GM23338 (cell line): ENCODE measurements at regions not wholly inside any gene's neighbourhood (a gene's known extent, or its start where the extent isn't known, plus 50 kb on each side); places are given as distances from the start of the nearest gene placed in this dataset.

Experiments
- ATAC-seq: fragments of 200-7000 bp; cut with Tn5 transposase; 3 replicates; pipeline ENCODE4 v1.9.1; 2020
- DNase-seq: peaks from one replicate; pipeline ENCODE4 v3.0.0-alpha.2; 2015; ENCODE audit warnings: low spot score
- H2AFZ ChIP-seq: fragments of 200-600 bp; sonication (generic); 2 replicates; pipeline ENCODE4 v1.8.0; 2016; ENCODE audit warnings: antibody characterized with exemption, mild to moderate bottlenecking, moderate library complexity
- H3F3A ChIP-seq: fragments of 200-600 bp; sonication (generic); replicated peaks from 2 replicates; pipeline ENCODE4 v1.8.0; 2017; ENCODE audit warnings: antibody characterized with exemption, mixed run types, low read depth
- H3K27ac ChIP-seq: fragments of 200-600 bp; sonication (generic); 2 replicates; pipeline ENCODE4 v1.6.1; 2016; ENCODE audit warnings: low read depth
- H3K27me3 ChIP-seq: fragments of 200-600 bp; sonication (generic); 2 replicates; pipeline ENCODE4 v1.8.0; 2016; ENCODE audit warnings: mild to moderate bottlenecking, mixed run types, moderate library complexity; ENCODE audit not compliant: insufficient read depth
- H3K36me3 ChIP-seq: fragments of 200-600 bp; sonication (generic); 2 replicates; pipeline ENCODE4 v1.8.0; 2016; ENCODE audit warnings: mild to moderate bottlenecking; ENCODE audit not compliant: insufficient read depth
- H3K4me1 ChIP-seq: fragments of 200-600 bp; sonication (generic); 2 replicates; pipeline ENCODE4 v1.8.0; 2016; ENCODE audit warnings: mild to moderate bottlenecking, moderate library complexity; ENCODE audit not compliant: insufficient read depth
- H3K4me2 ChIP-seq: fragments of 200-600 bp; sonication (generic); 2 replicates; pipeline ENCODE4 v1.7.1; 2017; ENCODE audit warnings: mixed run types
- H3K4me3 ChIP-seq: fragments of 200-600 bp; sonication (generic); 2 replicates; pipeline ENCODE4 v1.6.1; 2016; ENCODE audit warnings: mixed run types
- H3K79me2 ChIP-seq: fragments of 200-600 bp; sonication (generic); replicated peaks from 2 replicates; pipeline ENCODE4 v1.8.0; 2017; ENCODE audit warnings: mild to moderate bottlenecking; ENCODE audit not compliant: insufficient read depth
- H3K9me2 ChIP-seq: fragments of 200-600 bp; sonication (generic); 2 replicates; pipeline ENCODE4 v1.8.0; 2017; ENCODE audit not compliant: insufficient read depth
- H4K20me1 ChIP-seq: fragments of 200-600 bp; sonication (generic); replicated peaks from 2 replicates; pipeline ENCODE4 v1.8.0; 2017; ENCODE audit warnings: mild to moderate bottlenecking; ENCODE audit not compliant: insufficient read depth
- H3K27ac Mint-ChIP-seq: 2 replicates; pipeline ENCODE4 v1.8.0; 2020; ENCODE audit warnings: inconsistent platforms, mild to moderate bottlenecking, moderate library complexity, mixed read lengths
- H3K27me3 Mint-ChIP-seq: 3 replicates; pipeline ENCODE4 v1.8.0; 2022; ENCODE audit warnings: low read depth, mild to moderate bottlenecking, moderate library complexity, mixed read lengths, inconsistent platforms; ENCODE audit not compliant: insufficient read depth, poor library complexity
- H3K36me3 Mint-ChIP-seq: 3 replicates; pipeline ENCODE4 v1.8.0; 2021; ENCODE audit warnings: low read depth, mild to moderate bottlenecking, inconsistent platforms, moderate library complexity, mixed read lengths
- H3K4me1 Mint-ChIP-seq: 3 replicates; pipeline ENCODE4 v1.8.0; 2020; ENCODE audit warnings: mild to moderate bottlenecking, inconsistent platforms, mixed read lengths
- H3K4me3 Mint-ChIP-seq: 3 replicates; pipeline ENCODE4 v1.8.0; 2021; ENCODE audit warnings: moderate library complexity, mild to moderate bottlenecking, inconsistent platforms, mixed read lengths
- H3K9me3 Mint-ChIP-seq: 3 replicates; pipeline ENCODE4 v1.8.0; 2020; ENCODE audit warnings: moderate library complexity, mild to moderate bottlenecking, inconsistent platforms, mixed read lengths
- CREB1 ChIP-seq: fragments of 250-450 bp; sonication (Bioruptor Pico); IDR thresholded peaks from 2 replicates; pipeline ENCODE4 v1.5.0; 2020; ENCODE audit warnings: low read depth, mild to moderate bottlenecking, moderate library complexity
- EZH2 ChIP-seq: fragments of 200-600 bp; sonication (generic); IDR thresholded peaks from one replicate; pipeline ENCODE4 v1.8.0; 2017; ENCODE audit warnings: antibody characterized with exemption, mild to moderate bottlenecking, low read depth; ENCODE audit not compliant: unreplicated experiment
- EZH2phosphoT487 ChIP-seq: fragments of 200-600 bp; sonication (generic); IDR thresholded peaks from one replicate; pipeline ENCODE4 v1.8.1; 2018; ENCODE audit warnings: antibody characterized with exemption; ENCODE audit not compliant: unreplicated experiment
- JUNB ChIP-seq: IDR thresholded peaks from one replicate; pipeline ENCODE4 v1.6.1; 2016; ENCODE audit warnings: antibody characterized with exemption; ENCODE audit not compliant: unreplicated experiment
- NANOG ChIP-seq: IDR thresholded peaks from 2 replicates; pipeline ENCODE4 v1.6.1; 2016; ENCODE audit warnings: antibody characterized with exemption, borderline replicate concordance
- POLR2AphosphoS5 ChIP-seq: IDR thresholded peaks from 2 replicates; pipeline ENCODE4 v1.6.1; 2016; ENCODE audit warnings: antibody characterized with exemption, low read depth
- STAT1 ChIP-seq: IDR thresholded peaks from one replicate; pipeline ENCODE4 v1.6.1; 2016; ENCODE audit warnings: antibody characterized with exemption; ENCODE audit not compliant: unreplicated experiment
- ZNF114 ChIP-seq: fragments of 250-450 bp; sonication (Bioruptor Pico); IDR thresholded peaks from 2 replicates; pipeline ENCODE4 v1.5.0; 2020; ENCODE audit warnings: mild to moderate bottlenecking, moderate library complexity
- ZNF331 ChIP-seq: fragments of 250-450 bp; sonication (Bioruptor Pico); IDR thresholded peaks from 2 replicates; pipeline ENCODE4 v1.5.0; 2020; ENCODE audit warnings: low read depth, mild to moderate bottlenecking, moderate library complexity
- TF ChIP-seq, protein P1 (sequence below): IDR thresholded peaks from one replicate; pipeline ENCODE4 v1.6.1; 2018; ENCODE audit warnings: antibody characterized with exemption; ENCODE audit not compliant: unreplicated experiment
- TF ChIP-seq, protein P2 (sequence below), 2 experiments: fragments of 200-600 bp in 1 of 2; sonication (generic) in 1 of 2; conservative IDR thresholded peaks; 2 replicates each; pipeline versions ENCODE4 v1.5.1 to v1.6.1; 2016 to 2017; ENCODE audit warnings: antibody characterized with exemption in 2 of 2, low read depth in 2 of 2, mild to moderate bottlenecking in 2 of 2, moderate library complexity in 1 of 2
- TF ChIP-seq, protein P3 (sequence below): IDR thresholded peaks from 2 replicates; pipeline ENCODE4 v1.6.1; 2016; ENCODE audit warnings: antibody characterized with exemption

GRCh38 chr5:52580921-52581320 lies 206.8 kb upstream of the ITGA1 start:
- Histone ChIP-seq H3K4me1 (no peaks in the 10 kb centered on the region), H3F3A (no peaks in the 10 kb centered on the region), H3K79me2 (no peaks in the 10 kb centered on the region), H3K4me3 (no peak overlapping the region), H3K4me2 (no peak overlapping the region), H3K27ac (no peak overlapping the region), H3K9me2 (no peaks in the 10 kb centered on the region; the same call in 1 of the 2 replicates), H4K20me1 (no peaks in the 10 kb centered on the region), H2AFZ (no peak overlapping the region), H3K27me3 (no peaks in the 10 kb centered on the region), H3K36me3 (no peaks in the 10 kb centered on the region)
- ATAC-seq (no peak), DNase-seq (no peak)
- Mint-ChIP-seq H3K4me1 (no peaks in the 10 kb centered on the region; the same call in 2 of the 3 replicates), H3K4me3 (no peak overlapping the region), H3K27me3 (no peaks in the 10 kb centered on the region), H3K9me3 (no peaks in the 10 kb centered on the region), H3K27ac (no peak overlapping the region), H3K36me3 (no peaks in the 10 kb centered on the region)
- TF ChIP-seq, protein P1, sequence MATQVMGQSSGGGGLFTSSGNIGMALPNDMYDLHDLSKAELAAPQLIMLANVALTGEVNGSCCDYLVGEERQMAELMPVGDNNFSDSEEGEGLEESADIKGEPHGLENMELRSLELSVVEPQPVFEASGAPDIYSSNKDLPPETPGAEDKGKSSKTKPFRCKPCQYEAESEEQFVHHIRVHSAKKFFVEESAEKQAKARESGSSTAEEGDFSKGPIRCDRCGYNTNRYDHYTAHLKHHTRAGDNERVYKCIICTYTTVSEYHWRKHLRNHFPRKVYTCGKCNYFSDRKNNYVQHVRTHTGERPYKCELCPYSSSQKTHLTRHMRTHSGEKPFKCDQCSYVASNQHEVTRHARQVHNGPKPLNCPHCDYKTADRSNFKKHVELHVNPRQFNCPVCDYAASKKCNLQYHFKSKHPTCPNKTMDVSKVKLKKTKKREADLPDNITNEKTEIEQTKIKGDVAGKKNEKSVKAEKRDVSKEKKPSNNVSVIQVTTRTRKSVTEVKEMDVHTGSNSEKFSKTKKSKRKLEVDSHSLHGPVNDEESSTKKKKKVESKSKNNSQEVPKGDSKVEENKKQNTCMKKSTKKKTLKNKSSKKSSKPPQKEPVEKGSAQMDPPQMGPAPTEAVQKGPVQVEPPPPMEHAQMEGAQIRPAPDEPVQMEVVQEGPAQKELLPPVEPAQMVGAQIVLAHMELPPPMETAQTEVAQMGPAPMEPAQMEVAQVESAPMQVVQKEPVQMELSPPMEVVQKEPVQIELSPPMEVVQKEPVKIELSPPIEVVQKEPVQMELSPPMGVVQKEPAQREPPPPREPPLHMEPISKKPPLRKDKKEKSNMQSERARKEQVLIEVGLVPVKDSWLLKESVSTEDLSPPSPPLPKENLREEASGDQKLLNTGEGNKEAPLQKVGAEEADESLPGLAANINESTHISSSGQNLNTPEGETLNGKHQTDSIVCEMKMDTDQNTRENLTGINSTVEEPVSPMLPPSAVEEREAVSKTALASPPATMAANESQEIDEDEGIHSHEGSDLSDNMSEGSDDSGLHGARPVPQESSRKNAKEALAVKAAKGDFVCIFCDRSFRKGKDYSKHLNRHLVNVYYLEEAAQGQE, result no peak
- TF ChIP-seq JUNB (no peak), POLR2AphosphoS5 (no peak)

DNA sequence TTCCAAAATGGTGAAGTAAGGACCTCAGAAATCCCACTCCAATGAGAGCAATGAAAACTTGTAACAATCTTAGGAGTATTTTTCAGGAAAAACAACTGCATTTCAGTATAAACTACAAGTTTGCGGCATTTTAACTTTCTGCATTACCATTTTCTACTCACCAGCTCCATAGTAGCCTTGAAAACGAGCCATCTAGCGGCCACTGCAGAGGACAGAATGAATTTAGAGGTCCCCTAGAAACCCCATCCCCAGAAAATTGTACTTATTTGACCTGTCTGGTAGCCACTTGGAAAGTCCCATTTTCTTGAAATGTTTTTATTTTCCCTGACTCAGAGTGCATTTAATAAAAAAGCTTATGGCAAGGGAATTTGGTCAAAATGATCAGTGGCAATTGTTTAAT lies 205.4 kb upstream of the ITGA1 start:
- Histone ChIP-seq H4K20me1 (no peaks in the 10 kb centered on the region), H3K36me3 (no peaks in the 10 kb centered on the region), H3K9me2 (no peaks in the 10 kb centered on the region; the same call in 1 of the 2 replicates), H3F3A (no peaks in the 10 kb centered on the region), H3K27ac (no peak overlapping the region), H3K4me2 (no peak overlapping the region), H3K79me2 (no peaks in the 10 kb centered on the region), H3K4me1 (no peaks in the 10 kb centered on the region), H2AFZ (no peak overlapping the region), H3K27me3 (no peaks in the 10 kb centered on the region), H3K4me3 (no peak overlapping the region)
- Mint-ChIP-seq H3K4me1 (no peaks in the 10 kb centered on the region; the same call in 2 of the 3 replicates), H3K27ac (no peak overlapping the region), H3K9me3 (no peaks in the 10 kb centered on the region), H3K36me3 (no peaks in the 10 kb centered on the region), H3K4me3 (no peak overlapping the region), H3K27me3 (no peaks in the 10 kb centered on the region)
- TF ChIP-seq, protein P2, sequence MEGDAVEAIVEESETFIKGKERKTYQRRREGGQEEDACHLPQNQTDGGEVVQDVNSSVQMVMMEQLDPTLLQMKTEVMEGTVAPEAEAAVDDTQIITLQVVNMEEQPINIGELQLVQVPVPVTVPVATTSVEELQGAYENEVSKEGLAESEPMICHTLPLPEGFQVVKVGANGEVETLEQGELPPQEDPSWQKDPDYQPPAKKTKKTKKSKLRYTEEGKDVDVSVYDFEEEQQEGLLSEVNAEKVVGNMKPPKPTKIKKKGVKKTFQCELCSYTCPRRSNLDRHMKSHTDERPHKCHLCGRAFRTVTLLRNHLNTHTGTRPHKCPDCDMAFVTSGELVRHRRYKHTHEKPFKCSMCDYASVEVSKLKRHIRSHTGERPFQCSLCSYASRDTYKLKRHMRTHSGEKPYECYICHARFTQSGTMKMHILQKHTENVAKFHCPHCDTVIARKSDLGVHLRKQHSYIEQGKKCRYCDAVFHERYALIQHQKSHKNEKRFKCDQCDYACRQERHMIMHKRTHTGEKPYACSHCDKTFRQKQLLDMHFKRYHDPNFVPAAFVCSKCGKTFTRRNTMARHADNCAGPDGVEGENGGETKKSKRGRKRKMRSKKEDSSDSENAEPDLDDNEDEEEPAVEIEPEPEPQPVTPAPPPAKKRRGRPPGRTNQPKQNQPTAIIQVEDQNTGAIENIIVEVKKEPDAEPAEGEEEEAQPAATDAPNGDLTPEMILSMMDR (conservative IDR thresholded peaks at IDR 0.05; ENCODE audit: low read depth in 2 of 2), result peak; percentile 54 to 55
- no peak for TF ChIP-seq ZNF331 (CRISPR knock-in tag)
- DNase-seq, result peak; percentile 48
- peak; percentile 66 for ATAC-seq

DNA sequence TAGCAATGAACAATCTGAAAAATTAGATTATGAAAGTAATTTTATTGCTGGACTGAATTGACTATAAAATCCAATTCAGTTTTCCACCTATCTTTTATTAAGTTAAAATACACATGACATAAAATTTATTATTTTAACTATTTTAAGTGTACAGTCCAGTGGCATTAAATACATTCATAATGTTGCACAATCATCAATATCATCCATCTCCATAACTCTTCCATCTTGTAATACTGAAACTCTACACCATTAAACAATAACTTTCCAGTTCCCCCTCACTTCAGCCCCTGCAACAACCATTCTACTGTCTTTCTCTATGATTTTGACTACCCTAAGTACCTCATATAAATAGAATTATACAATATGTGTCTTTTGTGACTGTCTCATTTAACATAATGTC lies 200.6 kb upstream of the ITGA1 start:
- Mint-ChIP-seq H3K27ac (no peak overlapping the region), H3K27me3 (no peaks in the 10 kb centered on the region), H3K9me3 (no peaks in the 10 kb centered on the region), H3K36me3 (no peaks in the 10 kb centered on the region), H3K4me1 (no peaks in the 10 kb centered on the region), H3K4me3 (no peak overlapping the region)
- no peaks in the 10 kb centered on the region for H3F3A ChIP-seq
- no peak for DNase-seq
- no peak overlapping the region for H3K4me3 ChIP-seq
- no peaks in the 10 kb centered on the region for H3K27me3 ChIP-seq
- H3K36me3 ChIP-seq, result no peaks in the 10 kb centered on the region
- H3K79me2 ChIP-seq, result no peaks in the 10 kb centered on the region
- no peaks in the 10 kb centered on the region for H3K9me2 ChIP-seq
- no peak for ATAC-seq
- no peaks in the 10 kb centered on the region for H3K4me1 ChIP-seq
- H3K27ac ChIP-seq, result no peak overlapping the region
- no peaks in the 10 kb centered on the region for H4K20me1 ChIP-seq
- no peak overlapping the region for H3K4me2 ChIP-seq
- H2AFZ ChIP-seq, result no peak overlapping the region
- TF ChIP-seq, protein P2 (conservative IDR thresholded peaks at IDR 0.05; ENCODE audit: low read depth in 2 of 2), result no peak
- TF ChIP-seq ZNF114 (CRISPR knock-in tag), result no peak
- TF ChIP-seq JUNB, result no peak
- no peak for TF ChIP-seq NANOG
- TF ChIP-seq EZH2, result no peak
- TF ChIP-seq EZH2phosphoT487, result no peak
- no peak for TF ChIP-seq ZNF331 (CRISPR knock-in tag)
- TF ChIP-seq, protein P3, sequence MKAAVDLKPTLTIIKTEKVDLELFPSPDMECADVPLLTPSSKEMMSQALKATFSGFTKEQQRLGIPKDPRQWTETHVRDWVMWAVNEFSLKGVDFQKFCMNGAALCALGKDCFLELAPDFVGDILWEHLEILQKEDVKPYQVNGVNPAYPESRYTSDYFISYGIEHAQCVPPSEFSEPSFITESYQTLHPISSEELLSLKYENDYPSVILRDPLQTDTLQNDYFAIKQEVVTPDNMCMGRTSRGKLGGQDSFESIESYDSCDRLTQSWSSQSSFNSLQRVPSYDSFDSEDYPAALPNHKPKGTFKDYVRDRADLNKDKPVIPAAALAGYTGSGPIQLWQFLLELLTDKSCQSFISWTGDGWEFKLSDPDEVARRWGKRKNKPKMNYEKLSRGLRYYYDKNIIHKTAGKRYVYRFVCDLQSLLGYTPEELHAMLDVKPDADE, result no peak
- no peak for TF ChIP-seq STAT1
- TF ChIP-seq CREB1 (CRISPR knock-in tag), result no peak
